HepG2 (cell line): ENCODE measurements at regions not wholly inside any gene's neighbourhood (a gene's known extent, or its start where the extent isn't known, plus 50 kb on each side); places are given as distances from the start of the nearest gene placed in this dataset.

Source experiments
- ASH2L ChIP-seq: fragments of 300-600, 200-600 bp; sonication (generic); IDR thresholded peaks from 2 replicates; pipeline ENCODE4 v1.7.0; 2017; ENCODE audit warnings: low read depth, mild to moderate bottlenecking, moderate library complexity, mixed read lengths, low read length; ENCODE audit not compliant: insufficient read length
- CTCF ChIP-seq: sonication (generic); formaldehyde crosslinking; IDR thresholded peaks from 2 replicates; pipeline ENCODE4 v1.5.0; 2020; ENCODE audit warnings: mild to moderate bottlenecking, missing genetic modification reagents, moderate library complexity
- ELK4 ChIP-seq: sonication (generic); formaldehyde crosslinking; IDR thresholded peaks from 2 replicates; pipeline ENCODE4 v1.9.0; 2021; ENCODE audit warnings: missing genetic modification reagents, borderline replicate concordance
- ESRRA ChIP-seq: sonication (generic); formaldehyde crosslinking; IDR thresholded peaks from 2 replicates; pipeline ENCODE4 v1.5.1; 2020; ENCODE audit warnings: mild to moderate bottlenecking, low read depth, missing genetic modification reagents
- HDAC2 ChIP-seq: sonication (generic); formaldehyde crosslinking; IDR thresholded peaks from 2 replicates; pipeline ENCODE4 v1.4.0; 2020; ENCODE audit warnings: missing genetic modification reagents
- HNRNPL ChIP-seq: fragments of 200-400 bp; formaldehyde crosslinking; IDR thresholded peaks from 2 replicates; pipeline ENCODE4 v1.6.1; 2017; ENCODE audit warnings: mild to moderate bottlenecking, low read depth, low read length
- HOXA3 ChIP-seq: sonication (generic); formaldehyde crosslinking; IDR thresholded peaks from 2 replicates; pipeline ENCODE4 v1.5.0; 2020; ENCODE audit warnings: missing genetic modification reagents
- POLR2AphosphoS5 ChIP-seq: IDR thresholded peaks from 2 replicates; pipeline ENCODE4 v1.6.1; 2012; ENCODE audit warnings: low read depth, low read length
- RBM22 ChIP-seq: fragments of 200-400 bp; formaldehyde crosslinking; optimal IDR thresholded peaks from 2 replicates; pipeline ENCODE3; 2017; ENCODE audit warnings: mild to moderate bottlenecking, low read length, moderate library complexity
- TGIF2 ChIP-seq: IDR thresholded peaks from 2 replicates; pipeline ENCODE4 v1.6.1; 2016; ENCODE audit warnings: control low read depth, missing compliant biosample characterization
- YEATS2 ChIP-seq: sonication (generic); formaldehyde crosslinking; IDR thresholded peaks from 2 replicates; pipeline ENCODE4 v1.4.0; 2020; ENCODE audit warnings: missing genetic modification reagents, borderline replicate concordance
- TF ChIP-seq, protein P1 (sequence below): sonication (generic); formaldehyde crosslinking; IDR thresholded peaks from 2 replicates; pipeline ENCODE4 v1.5.1; 2020; ENCODE audit warnings: missing genetic modification reagents, mild to moderate bottlenecking, borderline replicate concordance

- no peak for TF ChIP-seq HNRNPL
- no peak for TF ChIP-seq ELK4 (CRISPR knock-in tag)
- no peak for TF ChIP-seq ESRRA
- no peak for TF ChIP-seq ASH2L
- TF ChIP-seq TGIF2 (CRISPR knock-in tag), result no peak
- TF ChIP-seq HDAC2, result no peak
- no peak for TF ChIP-seq YEATS2 (CRISPR knock-in tag)
- no peak for TF ChIP-seq HOXA3 (CRISPR knock-in tag)
- TF ChIP-seq CTCF, result no peak
- TF ChIP-seq, protein P1, sequence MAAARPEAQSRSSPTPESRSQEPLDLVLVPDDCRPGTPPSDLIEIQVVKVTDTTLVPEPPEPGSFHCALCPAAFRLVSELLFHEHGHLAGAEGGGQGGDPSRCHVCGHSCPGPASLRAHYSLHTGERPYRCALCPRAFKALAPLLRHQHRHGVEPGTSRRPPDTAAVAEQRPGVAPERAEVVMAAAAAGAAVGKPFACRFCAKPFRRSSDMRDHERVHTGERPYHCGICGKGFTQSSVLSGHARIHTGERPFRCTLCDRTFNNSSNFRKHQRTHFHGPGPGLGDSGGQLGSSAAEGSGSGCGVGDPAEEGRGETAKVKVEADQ, result no peak
- TF ChIP-seq RBM22, result no peak
- no peak for TF ChIP-seq POLR2AphosphoS5
Measured at GRCh38 chr12:11497995-11498394, 102.6 kb upstream of the PRB2 start.
